Panc1 (cell line): ENCODE measurements at regions not wholly inside any gene's neighbourhood (a gene's known extent, or its start where the extent isn't known, plus 50 kb on each side); places are given as distances from the start of the nearest gene placed in this dataset.

Experiments used
- POLR2AphosphoS5 ChIP-seq: IDR thresholded peaks from 2 replicates; pipeline ENCODE4 v1.6.1; 2012; ENCODE audit warnings: mild to moderate bottlenecking, low read depth, low read length, moderate library complexity
- SIN3A ChIP-seq: IDR thresholded peaks from 2 replicates; pipeline ENCODE4 v1.6.1; 2012; ENCODE audit warnings: low read depth, mild to moderate bottlenecking, low read length, moderate library complexity, borderline replicate concordance; ENCODE audit not compliant: insufficient read depth
- TCF7L2 ChIP-seq: IDR thresholded peaks from 2 replicates; pipeline ENCODE4 v1.6.1; 2011; ENCODE audit warnings: mild to moderate bottlenecking, low read depth, low read length, inconsistent platforms
- TF ChIP-seq, protein P1 (sequence below): fragments of 450-650 bp; IDR thresholded peaks from 2 replicates; pipeline ENCODE4 v1.5.1; 2017; ENCODE audit warnings: mild to moderate bottlenecking
- TF ChIP-seq, protein P2 (sequence below), 2 experiments: IDR thresholded peaks; 2 replicates each; pipeline ENCODE4 v1.6.1; 2011 to 2012; ENCODE audit warnings: low read depth in 2 of 2, control low read depth in 1 of 2, low read length in 1 of 2, mild to moderate bottlenecking in 1 of 2, moderate library complexity in 1 of 2; ENCODE audit not compliant: insufficient read depth in 1 of 2

DNA sequence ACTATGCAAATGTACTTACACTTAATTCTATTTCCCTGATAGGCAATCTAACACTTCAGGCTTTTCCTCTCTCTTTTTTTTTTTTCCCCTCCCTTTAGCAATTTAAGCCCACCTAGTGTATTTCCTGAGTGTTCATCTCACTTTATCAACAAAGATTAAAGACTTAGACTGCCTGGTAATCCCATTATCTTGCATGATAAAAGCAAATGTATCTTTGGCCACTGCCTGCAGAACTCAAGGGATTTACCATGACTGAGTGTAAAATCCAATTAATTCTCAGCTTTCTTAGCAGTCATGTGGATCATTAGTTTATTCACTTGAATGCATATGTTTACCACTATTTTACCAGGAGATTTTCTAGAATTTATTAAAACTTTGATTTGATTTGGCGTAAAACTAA lies 1102.2 kb upstream of the GYPC start:
- TF ChIP-seq, protein P1, sequence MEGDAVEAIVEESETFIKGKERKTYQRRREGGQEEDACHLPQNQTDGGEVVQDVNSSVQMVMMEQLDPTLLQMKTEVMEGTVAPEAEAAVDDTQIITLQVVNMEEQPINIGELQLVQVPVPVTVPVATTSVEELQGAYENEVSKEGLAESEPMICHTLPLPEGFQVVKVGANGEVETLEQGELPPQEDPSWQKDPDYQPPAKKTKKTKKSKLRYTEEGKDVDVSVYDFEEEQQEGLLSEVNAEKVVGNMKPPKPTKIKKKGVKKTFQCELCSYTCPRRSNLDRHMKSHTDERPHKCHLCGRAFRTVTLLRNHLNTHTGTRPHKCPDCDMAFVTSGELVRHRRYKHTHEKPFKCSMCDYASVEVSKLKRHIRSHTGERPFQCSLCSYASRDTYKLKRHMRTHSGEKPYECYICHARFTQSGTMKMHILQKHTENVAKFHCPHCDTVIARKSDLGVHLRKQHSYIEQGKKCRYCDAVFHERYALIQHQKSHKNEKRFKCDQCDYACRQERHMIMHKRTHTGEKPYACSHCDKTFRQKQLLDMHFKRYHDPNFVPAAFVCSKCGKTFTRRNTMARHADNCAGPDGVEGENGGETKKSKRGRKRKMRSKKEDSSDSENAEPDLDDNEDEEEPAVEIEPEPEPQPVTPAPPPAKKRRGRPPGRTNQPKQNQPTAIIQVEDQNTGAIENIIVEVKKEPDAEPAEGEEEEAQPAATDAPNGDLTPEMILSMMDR: no peak
- TF ChIP-seq, protein P2, sequence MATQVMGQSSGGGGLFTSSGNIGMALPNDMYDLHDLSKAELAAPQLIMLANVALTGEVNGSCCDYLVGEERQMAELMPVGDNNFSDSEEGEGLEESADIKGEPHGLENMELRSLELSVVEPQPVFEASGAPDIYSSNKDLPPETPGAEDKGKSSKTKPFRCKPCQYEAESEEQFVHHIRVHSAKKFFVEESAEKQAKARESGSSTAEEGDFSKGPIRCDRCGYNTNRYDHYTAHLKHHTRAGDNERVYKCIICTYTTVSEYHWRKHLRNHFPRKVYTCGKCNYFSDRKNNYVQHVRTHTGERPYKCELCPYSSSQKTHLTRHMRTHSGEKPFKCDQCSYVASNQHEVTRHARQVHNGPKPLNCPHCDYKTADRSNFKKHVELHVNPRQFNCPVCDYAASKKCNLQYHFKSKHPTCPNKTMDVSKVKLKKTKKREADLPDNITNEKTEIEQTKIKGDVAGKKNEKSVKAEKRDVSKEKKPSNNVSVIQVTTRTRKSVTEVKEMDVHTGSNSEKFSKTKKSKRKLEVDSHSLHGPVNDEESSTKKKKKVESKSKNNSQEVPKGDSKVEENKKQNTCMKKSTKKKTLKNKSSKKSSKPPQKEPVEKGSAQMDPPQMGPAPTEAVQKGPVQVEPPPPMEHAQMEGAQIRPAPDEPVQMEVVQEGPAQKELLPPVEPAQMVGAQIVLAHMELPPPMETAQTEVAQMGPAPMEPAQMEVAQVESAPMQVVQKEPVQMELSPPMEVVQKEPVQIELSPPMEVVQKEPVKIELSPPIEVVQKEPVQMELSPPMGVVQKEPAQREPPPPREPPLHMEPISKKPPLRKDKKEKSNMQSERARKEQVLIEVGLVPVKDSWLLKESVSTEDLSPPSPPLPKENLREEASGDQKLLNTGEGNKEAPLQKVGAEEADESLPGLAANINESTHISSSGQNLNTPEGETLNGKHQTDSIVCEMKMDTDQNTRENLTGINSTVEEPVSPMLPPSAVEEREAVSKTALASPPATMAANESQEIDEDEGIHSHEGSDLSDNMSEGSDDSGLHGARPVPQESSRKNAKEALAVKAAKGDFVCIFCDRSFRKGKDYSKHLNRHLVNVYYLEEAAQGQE (IDR thresholded peaks at IDR 0.05; ENCODE audit: insufficient read depth in 1 of 2, low read depth in 2 of 2, low read length in 1 of 2): no peak
- TF ChIP-seq POLR2AphosphoS5 (no peak), SIN3A (no peak), TCF7L2 (no peak)
